ENCODE measurements at regions not wholly inside any gene's neighbourhood (a gene's known extent, or its start where the extent isn't known, plus 50 kb on each side); places are given as distances from the start of the nearest gene placed in this dataset.

DNA sequence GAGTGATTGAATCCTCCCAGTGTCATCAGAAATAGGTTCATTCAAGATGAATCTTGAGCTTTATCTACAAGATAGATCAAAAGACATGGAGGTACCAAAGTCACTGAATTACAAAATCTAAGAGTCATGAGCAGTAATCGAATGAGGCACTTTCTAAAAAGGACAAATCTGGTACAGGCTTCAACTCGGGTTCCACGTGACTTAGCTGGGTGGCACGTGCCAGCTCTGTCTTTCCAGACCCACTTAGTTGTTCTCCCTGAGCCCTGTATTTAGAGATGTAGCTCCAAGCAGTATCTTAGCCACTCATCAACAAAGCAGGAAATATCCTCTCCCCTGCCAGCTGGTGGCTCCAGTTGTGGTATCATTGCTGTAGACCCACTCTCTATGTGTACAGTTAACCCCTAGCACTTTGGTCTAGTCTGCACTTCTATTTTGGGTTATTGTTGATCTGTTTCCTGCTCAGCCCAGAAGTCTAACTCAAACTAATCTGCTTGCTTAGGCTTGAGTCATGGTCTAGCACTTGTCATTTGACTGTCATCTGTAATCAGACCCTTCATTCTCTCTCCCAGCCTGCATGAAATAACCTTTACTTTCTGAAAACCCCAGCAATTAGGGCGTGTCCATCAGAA, 528.7 kb downstream of the ETS1 start:
- TF ChIP-seq EZH2phosphoT487 (IDR thresholded peaks at IDR 0.05; ENCODE audit: low read depth): no peak
- TF ChIP-seq, protein P1, sequence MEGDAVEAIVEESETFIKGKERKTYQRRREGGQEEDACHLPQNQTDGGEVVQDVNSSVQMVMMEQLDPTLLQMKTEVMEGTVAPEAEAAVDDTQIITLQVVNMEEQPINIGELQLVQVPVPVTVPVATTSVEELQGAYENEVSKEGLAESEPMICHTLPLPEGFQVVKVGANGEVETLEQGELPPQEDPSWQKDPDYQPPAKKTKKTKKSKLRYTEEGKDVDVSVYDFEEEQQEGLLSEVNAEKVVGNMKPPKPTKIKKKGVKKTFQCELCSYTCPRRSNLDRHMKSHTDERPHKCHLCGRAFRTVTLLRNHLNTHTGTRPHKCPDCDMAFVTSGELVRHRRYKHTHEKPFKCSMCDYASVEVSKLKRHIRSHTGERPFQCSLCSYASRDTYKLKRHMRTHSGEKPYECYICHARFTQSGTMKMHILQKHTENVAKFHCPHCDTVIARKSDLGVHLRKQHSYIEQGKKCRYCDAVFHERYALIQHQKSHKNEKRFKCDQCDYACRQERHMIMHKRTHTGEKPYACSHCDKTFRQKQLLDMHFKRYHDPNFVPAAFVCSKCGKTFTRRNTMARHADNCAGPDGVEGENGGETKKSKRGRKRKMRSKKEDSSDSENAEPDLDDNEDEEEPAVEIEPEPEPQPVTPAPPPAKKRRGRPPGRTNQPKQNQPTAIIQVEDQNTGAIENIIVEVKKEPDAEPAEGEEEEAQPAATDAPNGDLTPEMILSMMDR (IDR thresholded peaks at IDR 0.05; ENCODE audit: low read depth, low read length): no peak

Data from OCI-LY3 (cell line).